Limb (tissue), 2 donors: ENCODE measurements at regions not wholly inside any gene's neighbourhood (a gene's known extent, or its start where the extent isn't known, plus 50 kb on each side); places are given as distances from the start of the nearest gene placed in this dataset.
"Not testable (repeated sequence)": the region's sequence is repeated elsewhere in the genome, so short reads cannot be mapped to it uniquely, and the experiment has no call there.

ENCODE experiments used
- DNase-seq, 2 donors: peaks; one replicate each; pipeline ENCODE4 v3.0.0-alpha.2; 2016; ENCODE audit errors: extremely low spot score in 2 of 2

- peak in 1 of 2 donors; percentile 10 for DNase-seq
Measured at GRCh38 chr6:67775333-67775732, 859.7 kb upstream of the ADGRB3 start.

DNA sequence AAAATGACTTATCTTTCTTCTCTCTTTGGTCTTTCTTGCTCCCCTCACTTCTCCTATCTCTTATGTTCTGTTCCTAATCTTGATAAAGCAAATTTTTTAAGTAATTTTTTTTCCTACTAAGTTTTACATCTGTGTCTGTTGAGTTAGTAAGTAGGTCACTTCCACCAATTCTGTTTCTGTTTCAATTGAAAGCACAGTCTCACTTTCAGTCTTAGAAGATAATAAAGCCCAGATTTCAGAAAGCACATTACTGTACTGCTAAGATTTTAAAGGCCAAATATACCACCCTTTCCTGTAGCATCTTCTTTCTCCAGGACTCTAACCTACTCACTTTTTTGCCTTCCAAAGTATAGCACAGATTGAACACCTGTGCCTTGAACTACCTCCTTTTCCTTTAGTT is 866.1 kb upstream of the ADGRB3 start:
- DNase-seq, result no peak

- DNase-seq, result not testable (repeated sequence)
Measured at GRCh38 chr6:67767046-67767822, 867.8 kb upstream of the ADGRB3 start.

GRCh38 chr6:67766057-67766456 is 869.0 kb upstream of the ADGRB3 start:
- no peak for DNase-seq

GRCh38 chr6:67759001-67759400 is 876.1 kb upstream of the ADGRB3 start:
- no peak for DNase-seq

DNA sequence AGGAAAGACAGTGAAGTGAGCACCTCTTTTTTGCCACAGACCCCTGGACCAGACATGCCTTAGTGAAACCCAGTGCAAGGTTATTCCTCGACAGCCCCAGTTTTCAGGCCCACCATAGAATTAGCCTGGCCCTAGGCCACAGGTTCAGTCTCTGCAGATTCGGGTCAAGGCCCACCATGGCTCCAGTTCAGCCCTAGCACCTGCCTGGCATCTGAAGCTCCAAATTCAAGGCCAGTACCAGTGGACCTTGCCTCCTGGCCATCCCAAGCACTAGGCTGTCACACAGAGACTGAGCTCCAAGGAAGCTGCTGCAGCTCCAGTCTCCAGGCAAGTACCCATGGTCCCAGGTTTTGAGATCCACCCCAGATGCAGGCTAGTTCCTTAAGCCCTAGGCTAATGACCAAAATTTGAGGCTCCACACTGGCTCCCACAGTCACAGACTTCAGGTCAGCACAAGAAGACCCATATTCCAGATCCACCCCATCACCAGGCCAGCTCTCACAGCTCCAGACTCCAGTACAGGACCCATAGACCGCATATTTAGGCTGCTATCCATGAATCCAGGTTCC is 877.5 kb upstream of the ADGRB3 start:
- no peak for DNase-seq

DNA sequence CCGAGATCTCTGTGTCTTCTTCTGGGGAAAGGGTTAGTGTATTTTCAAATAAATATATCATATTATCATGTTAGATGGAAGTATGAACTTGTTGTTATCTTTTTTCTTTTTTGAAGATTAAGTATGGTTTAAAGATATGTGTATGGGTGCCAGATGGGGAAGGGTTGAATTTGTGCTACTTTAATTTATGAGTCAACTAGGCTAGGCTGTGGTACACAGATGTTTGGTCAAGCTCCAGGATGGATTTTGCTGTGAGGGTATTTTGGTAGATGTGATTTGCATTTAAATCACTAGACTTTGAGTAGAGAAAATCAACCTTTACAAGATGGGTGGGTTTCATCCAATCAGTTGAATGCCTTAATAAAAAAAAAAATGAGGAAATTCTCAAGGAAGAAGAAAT is 886.6 kb upstream of the ADGRB3 start:
- DNase-seq, result peak in 1 of 2 donors; percentile 15

GRCh38 chr6:67736816-67737215 is 898.3 kb upstream of the ADGRB3 start:
- DNase-seq, result no peak

DNA sequence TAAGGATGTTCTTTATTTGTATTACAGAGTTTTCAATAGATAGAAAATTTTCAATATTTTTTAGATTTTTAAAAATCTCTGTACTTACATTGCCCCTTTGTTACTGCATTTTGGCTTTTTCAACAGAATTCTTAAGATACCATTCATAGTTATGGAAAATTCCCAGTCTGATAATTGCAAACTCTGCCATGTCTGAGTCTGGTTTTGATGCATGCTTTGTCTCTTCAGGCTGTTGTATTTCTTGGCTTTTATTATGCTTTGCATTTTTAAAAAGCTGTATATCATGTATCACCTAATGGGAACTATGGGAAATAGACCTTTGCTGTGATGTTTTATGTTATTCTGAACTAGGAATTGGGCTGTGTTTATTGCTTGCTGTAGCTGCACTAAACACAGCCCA is 898.9 kb upstream of the ADGRB3 start:
- no peak for DNase-seq

DNA sequence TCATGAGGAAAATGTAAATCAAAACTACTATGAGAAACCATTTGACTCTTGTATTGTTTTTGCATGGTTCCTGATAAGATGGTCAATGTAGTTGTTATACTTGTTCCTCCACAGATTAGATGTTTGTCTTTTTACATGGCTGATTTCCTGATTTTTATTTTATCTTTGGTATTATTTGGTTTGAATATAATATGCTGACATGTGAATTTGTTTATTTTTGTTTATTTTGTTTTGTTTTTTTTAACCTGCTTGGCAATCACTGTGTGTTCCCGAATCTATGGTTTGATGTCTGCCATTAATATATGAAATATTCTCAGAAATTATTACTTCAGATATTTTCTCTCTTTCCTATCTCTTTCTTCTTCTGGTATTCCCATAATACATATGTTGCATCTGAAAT is 899.5 kb upstream of the ADGRB3 start:
- DNase-seq, result no peak

- DNase-seq, result no peak
Measured at GRCh38 chr6:67722861-67723261, 912.2 kb upstream of the ADGRB3 start.

GRCh38 chr6:67717281-67717680 is 917.8 kb upstream of the ADGRB3 start:
- no peak for DNase-seq

DNA sequence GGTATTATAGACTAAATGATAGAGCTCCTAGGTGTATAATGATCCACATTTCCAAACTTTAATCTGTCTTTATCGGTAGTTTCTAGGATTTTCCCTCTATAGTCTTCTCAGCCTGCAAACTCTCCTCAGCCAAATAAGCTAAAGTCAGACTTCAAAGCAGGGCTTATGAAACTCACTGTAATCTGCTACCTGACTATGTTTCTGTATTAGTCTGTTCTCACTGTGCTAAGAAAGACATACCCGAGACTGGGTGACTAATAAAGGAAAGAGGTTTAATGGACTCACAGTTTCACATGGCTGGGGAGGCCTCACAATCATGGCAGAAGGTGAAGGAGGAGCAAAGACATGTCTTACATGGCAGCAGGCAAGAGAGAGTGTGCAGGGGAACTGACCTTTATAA is 928.7 kb upstream of the ADGRB3 start:
- no peak for DNase-seq

DNA sequence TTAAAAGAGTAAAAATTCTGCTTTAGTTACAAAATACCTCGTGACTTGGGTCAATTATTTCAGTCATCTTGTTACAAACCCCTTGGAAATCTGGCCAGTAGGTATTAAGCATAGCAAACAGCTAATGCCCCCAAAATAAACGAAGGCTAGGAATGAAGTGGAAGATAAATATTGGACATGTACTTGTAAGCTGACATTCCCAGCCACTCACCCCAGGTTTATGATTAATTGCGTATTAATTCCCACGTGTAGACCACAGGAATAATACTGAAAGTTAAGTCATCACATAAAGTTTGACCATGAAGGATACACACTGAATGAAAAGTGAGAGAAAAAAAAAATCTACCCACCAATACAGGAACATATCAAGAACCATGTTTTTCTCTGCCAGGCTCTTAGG is 936.5 kb upstream of the ADGRB3 start:
- no peak for DNase-seq

DNA sequence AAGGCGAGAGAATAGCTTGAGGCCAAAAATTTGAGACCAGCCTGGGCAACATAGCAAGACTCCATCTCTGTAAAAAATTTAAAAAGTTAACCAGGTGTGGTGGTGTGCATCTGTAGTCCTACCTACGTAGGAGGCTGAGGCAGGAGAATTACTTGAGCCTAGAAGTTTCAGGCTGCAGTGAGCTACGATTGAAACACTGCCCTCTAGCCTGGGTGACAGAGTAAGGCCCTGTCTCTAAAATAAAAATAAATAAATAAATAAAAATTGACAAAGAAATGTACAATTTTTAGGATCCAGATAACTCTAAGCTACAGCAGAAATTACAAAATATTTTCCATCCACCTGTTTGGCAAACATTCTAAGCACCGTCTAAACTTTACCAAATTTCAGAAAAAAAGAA is 941.0 kb upstream of the ADGRB3 start:
- no peak for DNase-seq

GRCh38 chr6:67689329-67689728 is 945.8 kb upstream of the ADGRB3 start:
- no peak for DNase-seq

DNA sequence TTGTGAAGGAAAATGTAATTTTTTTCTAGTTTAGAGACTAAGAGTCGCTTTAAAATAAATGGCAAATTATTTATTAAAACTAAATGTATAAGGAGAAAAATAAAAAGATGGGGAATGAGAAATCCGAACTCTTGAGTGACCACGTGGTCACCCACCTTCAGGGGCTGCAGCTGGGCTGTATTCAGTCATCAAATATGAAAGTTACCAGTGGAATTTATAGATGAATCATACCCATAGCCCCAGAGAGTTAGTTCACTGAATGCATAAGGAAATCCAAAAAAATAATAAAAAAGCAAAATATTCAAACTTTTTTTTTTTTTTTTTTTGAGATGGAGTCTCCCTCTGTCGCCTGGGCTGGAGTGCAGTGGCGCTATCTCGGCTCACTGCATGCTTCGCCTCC is 947.7 kb upstream of the ADGRB3 start:
- no peak for DNase-seq

- DNase-seq, result not testable (repeated sequence)
Measured at GRCh38 chr6:67686225-67686624, 948.9 kb upstream of the ADGRB3 start.

DNA sequence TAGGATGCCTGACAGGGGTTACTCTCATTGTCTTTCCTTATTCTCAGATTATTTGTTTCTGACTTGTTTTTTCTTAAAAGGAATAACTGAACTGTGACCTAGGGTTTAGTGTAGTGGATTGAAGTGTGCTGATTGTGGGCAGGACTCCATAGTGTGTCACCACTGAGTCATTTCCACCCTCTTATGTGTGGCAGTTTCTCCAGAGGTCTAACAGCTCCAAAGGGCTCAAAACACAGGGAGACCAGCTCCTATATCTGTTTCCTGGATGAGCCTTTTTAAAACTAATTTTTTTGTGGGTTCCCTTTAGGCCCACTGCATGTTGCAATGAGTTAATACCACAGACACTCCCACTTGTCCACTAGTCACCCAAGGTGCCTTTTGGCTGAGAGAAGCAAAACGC is 951.1 kb upstream of the ADGRB3 start:
- DNase-seq, result no peak

GRCh38 chr6:67680297-67680932 is 954.7 kb upstream of the ADGRB3 start:
- DNase-seq, result no peak

DNA sequence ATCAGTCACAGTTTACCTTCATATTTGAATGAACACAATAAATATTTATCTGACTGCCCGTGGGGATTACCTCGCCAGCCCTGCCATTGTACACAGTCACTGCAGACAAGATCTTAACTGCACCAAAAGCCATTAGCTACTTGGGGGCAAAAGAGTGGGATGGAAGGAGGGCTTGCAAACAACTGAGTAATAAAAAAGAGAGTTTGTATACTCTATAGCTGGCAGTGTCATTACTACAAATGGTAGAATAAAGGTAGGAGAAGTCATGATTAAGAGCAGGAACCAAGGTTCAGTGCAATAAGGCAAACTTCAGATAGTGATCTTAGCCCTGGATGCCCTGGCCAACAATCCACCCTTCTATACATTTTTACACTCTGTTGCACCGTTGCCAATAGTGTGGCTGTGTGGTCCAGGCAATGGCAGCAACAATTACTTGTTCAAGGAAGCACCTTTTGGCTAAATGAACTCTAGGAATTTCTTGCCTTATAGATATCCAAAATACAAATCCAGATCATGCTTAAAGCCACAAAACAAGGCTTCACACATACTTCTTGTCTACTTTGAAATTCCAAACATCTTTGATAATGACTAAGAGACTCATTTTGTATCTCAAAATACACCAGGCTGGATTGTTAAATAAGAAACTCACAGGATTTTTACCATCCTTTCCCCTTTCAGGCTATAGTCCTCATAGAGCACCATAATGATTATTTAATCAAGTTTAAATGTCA is 955.4 kb upstream of the ADGRB3 start:
- no peak for DNase-seq

- no peak for DNase-seq
Measured at GRCh38 chr6:67676892-67677291, 958.2 kb upstream of the ADGRB3 start.
